ENCODE measurements at regions not wholly inside any gene's neighbourhood (a gene's known extent, or its start where the extent isn't known, plus 50 kb on each side); places are given as distances from the start of the nearest gene placed in this dataset.

DNA sequence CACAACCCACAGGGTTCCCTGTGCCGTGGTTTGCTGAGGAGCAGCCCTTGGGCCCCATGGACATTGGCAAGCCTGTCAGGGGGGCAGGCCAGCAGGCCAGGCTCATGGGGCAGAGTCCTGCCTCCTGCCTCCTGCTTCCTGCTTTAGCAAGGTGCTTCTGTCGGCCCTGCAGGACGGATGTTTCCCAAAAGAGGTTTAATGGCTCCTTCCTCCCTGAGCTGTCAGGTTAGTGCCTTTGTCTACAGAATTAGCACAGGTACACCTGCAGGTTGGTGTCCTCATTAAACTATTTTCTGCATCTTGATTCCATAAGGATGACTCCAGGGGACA, 152.3 kb downstream of the TTC32 start:
- TF ChIP-seq CTCF (IDR thresholded peaks at IDR 0.05) (no peak), POLR2A (IDR thresholded peaks at IDR 0.05) (no peak)

Data from adrenal gland (tissue), 5 donors.